Cardiac septum (tissue), 1 donor: ENCODE measurements at regions not wholly inside any gene's neighbourhood (a gene's known extent, or its start where the extent isn't known, plus 50 kb on each side); places are given as distances from the start of the nearest gene placed in this dataset.

ENCODE experiments used
- DNase-seq: peaks from one replicate; pipeline ENCODE4 v3.0.0-alpha.2; 2020; ENCODE audit warnings: low spot score
- intact Hi-C: fragments of 100-400 bp; cut with DNase I; formaldehyde crosslinking; loops from one replicate; pipeline ENCODE4 v1.14.0; 2022
- donor health status: DM: no; HTN: no; CAD: no.

DNA sequence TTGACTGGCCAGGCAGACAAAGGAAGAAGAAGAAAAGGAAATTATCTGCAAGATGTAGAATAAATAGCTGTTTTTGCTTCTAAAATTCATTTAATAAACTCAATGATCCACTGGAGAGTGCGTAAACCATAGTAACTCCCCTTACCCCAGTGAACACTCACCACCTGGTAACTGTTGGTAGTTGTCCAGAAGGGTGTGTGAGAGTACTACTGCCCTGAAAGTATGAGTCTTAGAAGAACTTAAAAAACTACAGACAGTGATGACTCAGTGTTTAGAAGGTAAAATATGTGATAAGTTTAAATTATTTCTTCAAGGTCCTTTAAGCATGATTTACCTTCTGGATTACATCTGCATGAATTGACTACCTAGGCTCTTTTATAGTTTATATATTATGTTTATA is 53.0 kb upstream of the SEMA3A start:
- intact Hi-C loops = no loop called here
- DNase-seq = no peak

DNA sequence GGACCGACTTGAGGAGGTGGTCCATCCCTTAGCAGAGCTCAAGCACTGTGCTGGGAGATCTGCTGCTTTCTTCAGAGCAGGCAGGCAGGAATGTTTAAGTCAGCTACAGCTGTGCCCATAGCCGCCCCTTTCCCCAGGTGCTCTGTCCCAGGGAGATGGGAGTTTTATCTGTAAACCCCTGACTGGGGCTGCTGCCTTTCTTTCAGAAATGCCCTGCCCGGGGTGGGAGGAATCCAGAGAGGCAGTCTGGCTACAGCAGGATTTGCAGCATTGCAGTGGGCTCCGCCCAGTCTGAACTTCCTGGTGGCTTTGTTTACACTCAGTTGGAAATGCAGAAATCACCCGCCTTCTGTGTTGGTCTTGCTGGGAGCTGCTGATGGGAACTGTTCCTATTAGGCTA is 51.2 kb upstream of the SEMA3A start:
- intact Hi-C loops = no loop called here
- no peak for DNase-seq
